ENCODE measurements at regions not wholly inside any gene's neighbourhood (a gene's known extent, or its start where the extent isn't known, plus 50 kb on each side); places are given as distances from the start of the nearest gene placed in this dataset.

DNA sequence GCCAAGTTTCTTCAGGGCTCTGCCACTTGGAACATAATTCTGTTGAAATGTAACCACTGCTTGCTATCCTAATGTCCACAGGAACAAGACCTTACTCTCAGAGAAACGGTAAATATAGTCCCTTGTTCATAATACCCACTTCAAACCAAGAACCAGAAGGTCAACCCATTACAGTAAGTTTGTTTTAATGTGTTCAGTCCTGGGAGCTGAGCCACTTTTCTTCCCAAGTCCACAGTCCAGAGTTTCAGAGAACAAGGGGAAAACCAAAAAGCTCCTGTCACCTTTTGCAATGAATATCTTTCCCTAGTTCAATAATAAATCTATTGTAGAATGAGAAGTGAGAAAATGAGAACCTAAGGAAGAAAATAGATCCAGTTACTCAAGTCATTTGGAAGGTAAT lies 431.9 kb upstream of the MANEA start:
- TF ChIP-seq CTCF (IDR thresholded peaks at IDR 0.05) (no peak), POLR2A (IDR thresholded peaks at IDR 0.05) (no peak)
